NCI-H128 (cell line): ENCODE measurements at regions not wholly inside any gene's neighbourhood (a gene's known extent, or its start where the extent isn't known, plus 50 kb on each side); places are given as distances from the start of the nearest gene placed in this dataset.

Source experiments
- DNase-seq: peaks from one replicate; lab custom pipeline; 2025; ENCODE audit not compliant: unreplicated experiment; lab: John Stamatoyannopoulos, UW

DNA sequence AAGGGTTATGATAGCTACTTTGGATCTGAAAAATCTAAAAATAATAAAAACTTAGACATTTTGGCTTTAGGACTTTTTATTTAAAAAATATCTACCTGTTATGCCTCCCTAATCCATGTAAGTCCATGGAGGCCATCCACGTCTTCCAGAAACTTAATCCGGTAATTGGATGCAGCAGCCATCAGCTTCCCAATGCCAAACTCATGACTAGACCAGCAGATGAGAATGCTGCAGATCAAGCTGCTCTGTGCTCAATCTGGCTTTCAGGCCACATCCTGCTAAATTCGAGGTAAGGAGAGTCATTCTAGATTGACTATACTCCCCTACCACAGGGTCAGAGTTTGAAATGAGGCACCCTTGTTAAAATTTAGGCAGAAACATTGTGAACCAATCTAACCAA, 168.5 kb upstream of the TCERG1L start:
- no peak for DNase-seq

DNA sequence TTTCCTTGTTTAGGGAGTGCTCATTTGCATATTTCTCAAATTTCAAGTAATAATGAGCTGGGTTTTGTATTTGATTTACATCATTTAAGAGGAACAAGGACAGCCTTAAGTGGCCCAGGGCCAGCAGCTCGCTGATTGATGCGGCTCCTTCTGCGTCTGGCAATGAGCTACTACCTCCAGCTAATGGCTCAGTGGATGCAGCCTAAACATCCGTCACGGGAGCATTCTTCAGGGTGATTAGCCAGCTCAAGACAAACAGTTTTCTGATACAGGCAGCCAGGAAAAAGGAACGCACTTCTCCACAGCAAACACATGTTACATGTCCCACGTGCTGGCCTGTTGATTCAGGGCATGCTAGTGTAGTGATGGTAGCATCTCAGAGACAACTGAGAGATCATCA, 169.3 kb upstream of the TCERG1L start:
- DNase-seq, result no peak

DNA sequence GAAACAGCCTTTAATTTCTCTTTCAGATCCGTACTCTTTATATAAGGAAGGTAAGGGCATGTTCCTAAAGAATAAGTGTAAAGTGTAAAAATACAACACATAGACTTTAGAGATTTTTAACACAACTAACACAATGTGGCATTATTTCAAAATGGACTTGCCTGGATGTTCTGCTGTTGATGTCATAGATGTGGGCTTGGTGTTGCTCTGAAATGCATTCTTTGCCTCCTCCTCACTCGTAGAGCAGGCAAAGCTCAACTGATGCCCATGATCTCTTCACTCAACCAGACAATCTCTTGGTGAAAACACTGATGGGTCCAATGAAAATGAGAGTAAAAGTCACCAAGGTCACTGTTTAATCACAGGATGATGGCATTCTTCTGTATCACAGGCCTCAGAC, 174.2 kb upstream of the TCERG1L start:
- DNase-seq, result no peak

GRCh38 chr10:131487822-131488221, 176.3 kb upstream of the TCERG1L start:
- DNase-seq, result no peak

DNA sequence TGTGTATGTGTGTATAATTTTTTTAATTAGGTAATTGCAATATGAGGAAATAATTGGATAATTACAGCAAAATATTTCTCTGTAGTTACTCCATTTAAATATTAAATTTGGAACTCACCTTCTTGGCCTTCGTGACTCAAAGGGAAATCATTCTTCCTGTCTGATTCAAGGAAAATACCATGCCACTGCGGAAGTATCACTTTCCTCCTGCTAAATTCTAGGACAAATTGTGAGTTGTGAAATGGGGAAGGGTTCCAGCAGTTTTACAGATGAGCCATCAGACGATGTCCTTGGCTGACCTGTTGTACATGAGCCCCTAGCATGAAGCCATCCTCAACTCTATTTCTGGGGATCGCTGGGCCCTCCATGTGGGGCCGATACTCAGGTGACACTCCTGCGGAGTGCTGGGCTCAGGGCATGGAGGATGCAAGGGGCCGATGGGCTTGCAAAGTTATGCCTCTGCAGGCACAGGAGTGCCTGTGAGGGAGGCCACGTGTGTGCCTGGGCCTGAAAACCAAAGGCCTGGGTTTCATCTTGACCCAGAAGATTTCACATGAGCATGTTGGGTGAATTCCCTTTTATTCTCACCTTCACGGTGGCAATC, 179.6 kb upstream of the TCERG1L start:
- no peak for DNase-seq

DNA sequence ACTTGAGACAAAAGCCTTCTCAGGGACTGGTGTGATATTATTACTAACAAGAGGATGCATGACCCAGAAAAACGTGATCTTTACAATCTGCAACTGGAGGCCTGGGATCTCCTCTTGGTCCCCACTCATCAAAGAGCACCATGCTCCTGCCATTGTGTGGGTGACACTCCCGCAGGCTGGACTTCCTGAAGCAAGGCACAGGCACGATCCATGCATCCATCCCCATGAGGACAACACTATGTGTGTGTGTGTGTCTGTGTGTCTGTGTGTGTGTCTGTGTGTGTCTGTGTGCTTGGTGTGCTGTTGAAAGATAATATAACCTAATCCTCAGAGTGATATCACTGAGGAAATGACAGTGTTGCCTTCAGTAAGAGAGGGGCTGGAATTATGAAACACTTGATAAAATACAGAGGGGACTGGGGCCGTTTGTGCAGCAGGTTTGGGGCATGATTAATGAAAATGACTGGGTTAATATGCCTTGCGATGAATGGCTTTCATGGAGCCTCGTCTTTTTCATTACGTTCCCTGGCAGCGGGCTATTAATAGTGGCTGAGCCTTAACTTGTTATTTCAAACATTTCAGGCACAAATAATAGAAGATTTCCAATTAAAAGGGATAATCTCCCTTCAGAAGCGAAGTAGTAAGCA, 180.8 kb upstream of the TCERG1L start:
- DNase-seq, result no peak

- DNase-seq, result no peak
Observed at GRCh38 chr10:131493432-131493831, 181.9 kb upstream of the TCERG1L start.

GRCh38 chr10:131494451-131494850, 182.9 kb upstream of the TCERG1L start:
- DNase-seq, result no peak

DNA sequence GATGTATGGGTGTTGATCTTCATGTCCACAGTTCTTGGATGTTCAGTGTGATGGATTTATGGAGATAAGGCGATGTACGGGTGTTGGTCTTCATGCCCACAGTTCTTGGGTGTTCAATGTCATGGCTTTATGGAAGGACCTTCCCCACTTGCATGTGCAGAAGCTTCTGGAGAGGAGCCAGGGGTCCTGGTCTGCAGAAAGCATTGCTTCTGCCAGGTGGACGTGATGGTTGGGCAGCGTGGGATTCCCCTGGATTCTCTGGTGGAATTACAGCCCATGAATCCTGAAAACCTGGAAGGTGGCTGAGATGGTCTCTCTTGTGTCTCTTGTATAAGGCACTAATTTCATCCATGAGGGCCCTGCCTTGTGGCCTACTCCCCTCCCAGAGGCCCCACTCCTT, 183.7 kb upstream of the TCERG1L start:
- no peak for DNase-seq

DNA sequence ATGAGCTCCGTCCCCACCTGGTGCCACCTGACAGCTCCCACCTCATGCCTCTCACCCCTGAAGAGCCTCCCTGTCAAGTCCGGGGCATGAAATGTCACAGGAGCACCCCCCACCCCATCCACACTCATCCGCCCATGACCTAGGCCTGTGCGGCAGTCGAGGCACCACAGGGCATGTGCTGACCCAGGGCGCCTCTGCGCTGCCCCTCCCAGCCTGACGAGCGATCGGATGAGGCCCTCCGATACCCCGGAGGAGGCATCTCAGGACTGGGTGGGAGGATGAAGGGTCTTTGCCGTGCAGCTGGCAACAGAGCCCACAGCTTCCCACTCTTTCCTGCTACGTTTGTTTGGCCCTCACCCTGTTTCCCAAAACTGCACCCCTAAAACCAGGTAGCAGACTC, 184.4 kb upstream of the TCERG1L start:
- DNase-seq, result no peak

DNA sequence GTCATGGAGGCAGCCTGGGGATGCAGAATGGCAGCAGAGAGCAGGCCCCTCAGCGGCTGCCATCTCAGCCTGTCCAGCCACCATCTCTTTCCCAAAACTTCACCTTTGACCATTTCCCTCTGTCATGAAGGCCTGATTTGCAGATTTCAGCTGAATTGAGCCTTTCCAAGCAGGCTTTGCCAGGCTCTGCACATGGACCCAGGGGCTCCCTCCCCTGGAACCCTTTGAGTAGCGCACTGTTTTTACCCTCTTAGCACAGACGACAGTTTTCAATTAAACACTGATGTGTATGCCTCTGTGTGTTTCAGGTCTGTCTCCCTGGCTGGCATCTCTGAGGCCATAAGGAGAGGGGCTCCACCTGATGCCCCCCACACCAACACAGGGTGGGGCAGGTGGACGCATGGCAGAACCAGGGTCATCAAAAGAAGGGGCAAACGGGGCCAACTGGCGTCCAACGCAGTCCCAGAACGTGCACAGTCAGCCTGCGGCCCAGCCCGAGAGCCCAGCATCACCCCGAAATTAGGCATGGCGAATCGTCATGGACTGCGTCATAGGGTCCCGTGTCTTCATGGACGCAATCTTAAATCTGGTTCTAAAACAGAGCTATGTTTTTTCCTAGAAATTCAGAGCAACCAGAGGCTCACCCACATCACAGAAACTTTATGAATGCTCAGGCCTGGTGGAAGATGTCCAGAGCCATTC, 185.0 kb upstream of the TCERG1L start:
- DNase-seq, result no peak

DNA sequence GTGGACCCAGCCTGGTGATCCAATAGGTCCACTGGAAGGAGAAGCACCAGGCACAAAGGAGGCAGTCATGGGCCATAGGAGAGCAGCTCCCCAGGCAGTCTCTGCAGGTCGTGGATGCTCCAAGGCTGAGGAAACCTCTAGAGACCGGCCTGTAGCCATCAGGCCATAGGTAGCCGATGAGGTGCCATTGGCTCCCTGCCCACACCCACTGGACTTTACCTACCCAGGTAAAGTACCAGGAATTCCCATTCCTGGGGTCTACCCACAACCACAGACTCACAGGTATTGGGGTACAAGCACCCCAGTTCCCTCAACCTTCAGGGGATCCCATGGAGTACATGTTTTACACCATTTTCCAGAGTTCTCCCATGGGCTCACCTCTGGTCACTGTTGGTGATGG, 188.0 kb upstream of the TCERG1L start:
- DNase-seq, result no peak

GRCh38 chr10:131500181-131500580, 188.7 kb upstream of the TCERG1L start:
- DNase-seq, result no peak

- no peak for DNase-seq
Observed at GRCh38 chr10:131500892-131501291, 189.4 kb upstream of the TCERG1L start.

GRCh38 chr10:131503992-131504391, 192.5 kb upstream of the TCERG1L start:
- no peak for DNase-seq

- no peak for DNase-seq
Observed at GRCh38 chr10:131511391-131511790, 199.9 kb upstream of the TCERG1L start.

DNA sequence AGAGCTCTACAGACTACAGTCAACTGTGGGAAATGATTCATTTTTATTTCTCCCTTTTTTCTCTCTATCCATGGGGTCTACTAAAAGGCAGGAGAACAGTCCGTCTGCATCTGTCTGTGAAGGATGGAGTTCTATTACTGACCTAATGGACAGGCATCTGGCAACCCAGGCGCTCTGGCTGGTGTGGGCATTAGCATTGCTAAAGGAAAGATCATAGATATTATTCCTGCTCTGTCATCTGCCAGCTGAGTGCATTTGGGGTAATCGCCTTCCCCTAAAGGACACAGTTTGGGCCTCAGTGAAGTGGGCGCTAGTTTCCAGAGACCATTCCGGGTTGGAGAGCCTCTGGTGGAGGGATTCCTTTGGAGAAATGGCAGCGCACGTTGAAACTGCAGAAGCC, 201.3 kb upstream of the TCERG1L start:
- DNase-seq, result no peak

GRCh38 chr10:131513445-131513844, 201.9 kb upstream of the TCERG1L start:
- no peak for DNase-seq

DNA sequence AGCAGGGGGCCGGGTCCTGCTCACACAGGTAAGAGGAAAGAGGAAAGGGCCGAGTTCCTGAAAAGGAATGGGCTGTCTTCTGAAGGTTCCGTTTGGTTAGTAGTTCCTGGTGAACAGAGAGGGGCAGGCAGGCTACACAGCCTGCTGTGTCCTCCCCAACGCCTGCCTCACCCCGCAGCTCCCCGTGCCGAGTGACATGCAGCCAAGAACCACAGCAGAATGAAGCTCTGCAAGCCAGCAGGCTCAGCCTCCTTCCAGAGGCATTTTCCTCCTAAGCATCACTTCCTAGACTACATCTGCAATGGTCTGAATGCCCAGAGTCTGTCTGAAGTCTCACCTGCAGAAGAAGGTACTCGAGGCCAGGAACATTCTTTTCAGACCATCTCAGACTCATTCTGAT, 202.4 kb upstream of the TCERG1L start:
- no peak for DNase-seq

DNA sequence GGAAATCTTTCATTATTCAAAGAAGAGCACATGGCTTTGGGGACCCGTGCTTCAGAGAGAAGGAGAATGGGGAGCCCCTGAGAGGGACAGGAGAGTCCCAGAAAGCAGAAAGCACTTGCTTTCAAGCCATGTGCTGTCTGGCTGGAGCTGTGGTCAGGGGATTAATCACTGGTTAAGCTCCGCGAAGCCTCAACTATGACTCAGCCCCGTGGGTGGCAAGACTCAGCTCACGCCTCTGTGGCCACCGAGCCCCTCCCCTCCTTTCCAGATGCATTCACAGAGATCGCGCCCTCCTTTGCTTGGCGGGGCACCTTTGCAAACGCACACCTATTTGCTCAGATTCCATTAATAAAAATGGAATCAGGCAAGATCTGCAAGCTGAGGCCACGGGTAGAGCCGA, 202.9 kb upstream of the TCERG1L start:
- no peak for DNase-seq

- DNase-seq, result no peak
Observed at GRCh38 chr10:131516285-131516684, 204.8 kb upstream of the TCERG1L start.

GRCh38 chr10:131517781-131518180, 206.3 kb upstream of the TCERG1L start:
- DNase-seq, result no peak
